HepG2 (cell line): ENCODE measurements at regions not wholly inside any gene's neighbourhood (a gene's known extent, or its start where the extent isn't known, plus 50 kb on each side); places are given as distances from the start of the nearest gene placed in this dataset.

Source experiments
- AFF4 ChIP-seq: sonication (generic); formaldehyde crosslinking; IDR thresholded peaks from 2 replicates; pipeline ENCODE4 v1.4.0; 2020; ENCODE audit warnings: missing genetic modification reagents
- BCLAF1 ChIP-seq: fragments of 450-650 bp; IDR thresholded peaks from 2 replicates; pipeline ENCODE4 v1.6.1; 2017; ENCODE audit warnings: mild to moderate bottlenecking
- ERF ChIP-seq: IDR thresholded peaks from 2 replicates; pipeline ENCODE4 v1.6.1; 2018; ENCODE audit warnings: missing biosample characterization, missing genetic modification reagents
- HOMEZ ChIP-seq: IDR thresholded peaks from 2 replicates; pipeline ENCODE4 v1.6.1; 2016; ENCODE audit warnings: low read depth
- JARID2 ChIP-seq: sonication (generic); formaldehyde crosslinking; IDR thresholded peaks from 2 replicates; pipeline ENCODE4 v1.8.1; 2023; ENCODE audit warnings: missing genetic modification reagents, inconsistent platforms; ENCODE audit not compliant: insufficient replicate concordance
- MAX ChIP-seq: IDR thresholded peaks from 2 replicates; pipeline ENCODE4 v1.6.1; 2012; ENCODE audit warnings: inconsistent platforms
- NFE2L2 ChIP-seq: fragments of 150-350 bp; IDR thresholded peaks from 2 replicates; pipeline ENCODE4 v1.6.1; 2014; ENCODE audit warnings: low read length
- SIN3B ChIP-seq: fragments of 150-350 bp; IDR thresholded peaks from 2 replicates; pipeline ENCODE4 v1.6.1; 2014; ENCODE audit warnings: low read length
- SMAD9 ChIP-seq: sonication (generic); formaldehyde crosslinking; IDR thresholded peaks from 2 replicates; pipeline ENCODE4 v1.5.1; 2020; ENCODE audit warnings: mild to moderate bottlenecking, missing genetic modification reagents
- YY1 ChIP-seq: IDR thresholded peaks from 2 replicates; pipeline ENCODE4 v1.6.1; 2011; ENCODE audit warnings: low read length, low read depth, moderate library complexity, mild to moderate bottlenecking; ENCODE audit not compliant: insufficient read depth, insufficient replicate concordance
- ZBTB43 ChIP-seq: sonication (generic); formaldehyde crosslinking; conservative IDR thresholded peaks from 2 replicates; pipeline ENCODE4 v1.4.0; 2020; ENCODE audit warnings: missing genetic modification reagents
- ZNF547 ChIP-seq: sonication (generic); formaldehyde crosslinking; IDR thresholded peaks from 2 replicates; pipeline ENCODE4 v1.5.1; 2020; ENCODE audit warnings: mild to moderate bottlenecking, missing genetic modification reagents
- ZNF609 ChIP-seq: sonication (generic); formaldehyde crosslinking; IDR thresholded peaks from 2 replicates; pipeline ENCODE4 v1.4.0; 2020; ENCODE audit warnings: mild to moderate bottlenecking, missing genetic modification reagents, borderline replicate concordance

- TF ChIP-seq AFF4 (CRISPR knock-in tag) (no peak), YY1 (peak; percentile 22), SMAD9 (CRISPR knock-in tag) (no peak), SIN3B (no peak), ERF (CRISPR knock-in tag) (no peak), HOMEZ (CRISPR knock-in tag) (no peak), ZNF609 (CRISPR knock-in tag) (no peak), NFE2L2 (no peak), BCLAF1 (no peak), ZBTB43 (CRISPR knock-in tag) (peak; percentile 72), MAX (peak; percentile 62), JARID2 (CRISPR knock-in tag) (no peak), ZNF547 (CRISPR knock-in tag) (no peak)
These were observed 172.3 kb upstream of the RPS6KA3 start (continued) for GRCh38 chrX:20438871-20439526.
